ENCODE measurements at regions not wholly inside any gene's neighbourhood (a gene's known extent, or its start where the extent isn't known, plus 50 kb on each side); places are given as distances from the start of the nearest gene placed in this dataset.
"Not testable (repeated sequence)": the region's sequence is repeated elsewhere in the genome, so short reads cannot be mapped to it uniquely, and the experiment has no call there.

- DNase-seq (ENCODE audit: low read depth), result no peak
- TF ChIP-seq, protein P1, sequence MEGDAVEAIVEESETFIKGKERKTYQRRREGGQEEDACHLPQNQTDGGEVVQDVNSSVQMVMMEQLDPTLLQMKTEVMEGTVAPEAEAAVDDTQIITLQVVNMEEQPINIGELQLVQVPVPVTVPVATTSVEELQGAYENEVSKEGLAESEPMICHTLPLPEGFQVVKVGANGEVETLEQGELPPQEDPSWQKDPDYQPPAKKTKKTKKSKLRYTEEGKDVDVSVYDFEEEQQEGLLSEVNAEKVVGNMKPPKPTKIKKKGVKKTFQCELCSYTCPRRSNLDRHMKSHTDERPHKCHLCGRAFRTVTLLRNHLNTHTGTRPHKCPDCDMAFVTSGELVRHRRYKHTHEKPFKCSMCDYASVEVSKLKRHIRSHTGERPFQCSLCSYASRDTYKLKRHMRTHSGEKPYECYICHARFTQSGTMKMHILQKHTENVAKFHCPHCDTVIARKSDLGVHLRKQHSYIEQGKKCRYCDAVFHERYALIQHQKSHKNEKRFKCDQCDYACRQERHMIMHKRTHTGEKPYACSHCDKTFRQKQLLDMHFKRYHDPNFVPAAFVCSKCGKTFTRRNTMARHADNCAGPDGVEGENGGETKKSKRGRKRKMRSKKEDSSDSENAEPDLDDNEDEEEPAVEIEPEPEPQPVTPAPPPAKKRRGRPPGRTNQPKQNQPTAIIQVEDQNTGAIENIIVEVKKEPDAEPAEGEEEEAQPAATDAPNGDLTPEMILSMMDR (conservative IDR thresholded peaks at IDR 0.05; ENCODE audit: low read depth, low read length), result peak; percentile 58
- no peak overlapping the region for H3K4me3 ChIP-seq (ENCODE audit: low read length)
Observed at GRCh38 chr13:81017513-81018152, 676.7 kb upstream of the SPRY2 start.

GRCh38 chr13:81012031-81012430, 671.1 kb upstream of the SPRY2 start:
- H3K4me3 ChIP-seq (ENCODE audit: low read length), result no peak overlapping the region
- no peak for DNase-seq (ENCODE audit: low read depth)
- TF ChIP-seq, protein P1 (conservative IDR thresholded peaks at IDR 0.05; ENCODE audit: low read depth, low read length), result no peak

- DNase-seq (ENCODE audit: low read depth), result peak; percentile 92
- H3K4me3 ChIP-seq (ENCODE audit: low read length), result no peak overlapping the region
- TF ChIP-seq, protein P1 (conservative IDR thresholded peaks at IDR 0.05; ENCODE audit: low read depth, low read length), result no peak
Observed at GRCh38 chr13:81001828-81002385, 661.0 kb upstream of the SPRY2 start.

GRCh38 chr13:80998603-80999002, 657.7 kb upstream of the SPRY2 start:
- DNase-seq (ENCODE audit: low read depth); H3K4me3 ChIP-seq (ENCODE audit: low read length): not testable (repeated sequence)

DNA sequence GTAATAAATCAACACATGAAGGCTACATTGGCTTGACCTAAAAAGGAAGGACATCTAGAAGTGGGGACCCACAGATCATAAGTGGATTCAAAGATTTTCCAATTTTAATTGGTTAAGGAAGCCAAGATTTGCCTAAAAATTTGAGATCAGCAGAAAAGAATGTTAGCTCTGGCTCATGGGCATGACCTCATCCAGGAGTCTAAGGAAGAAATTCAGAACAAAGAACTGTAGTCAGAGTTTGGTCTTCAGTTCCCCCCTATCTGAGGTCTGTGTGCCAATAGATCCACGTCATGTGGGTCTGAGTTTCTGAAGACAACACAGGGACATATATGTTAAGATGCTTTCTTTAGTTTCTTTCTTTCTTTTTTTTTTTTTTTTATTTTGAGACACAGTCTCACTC, 648.8 kb upstream of the SPRY2 start:
- TF ChIP-seq, protein P1 (conservative IDR thresholded peaks at IDR 0.05; ENCODE audit: low read depth, low read length), result no peak
- DNase-seq (ENCODE audit: low read depth), result no peak
- H3K4me3 ChIP-seq (ENCODE audit: low read length), result no peak overlapping the region

DNA sequence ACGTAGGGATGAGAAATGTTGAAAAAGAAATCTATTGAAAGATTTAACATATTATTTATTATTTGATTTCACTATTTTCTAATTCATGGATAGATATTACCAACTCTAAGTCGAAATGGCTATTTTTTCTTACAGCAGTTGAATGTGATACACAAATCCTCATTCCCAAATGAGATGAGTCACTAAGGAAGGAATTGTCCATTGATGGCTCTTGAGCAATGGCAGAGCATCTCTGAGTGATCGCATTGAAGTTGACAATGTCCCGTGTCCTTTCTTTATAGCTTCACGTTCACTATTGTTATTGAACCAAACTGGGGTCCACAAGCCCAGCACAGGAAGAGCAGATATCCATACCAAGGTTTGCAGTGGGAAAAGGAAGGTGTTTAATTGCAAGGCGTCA, 648.3 kb upstream of the SPRY2 start:
- TF ChIP-seq, protein P1 (conservative IDR thresholded peaks at IDR 0.05; ENCODE audit: low read depth, low read length), result no peak
- H3K4me3 ChIP-seq (ENCODE audit: low read length), result no peak overlapping the region
- no peak for DNase-seq (ENCODE audit: low read depth)

GRCh38 chr13:80988391-80989151, 647.6 kb upstream of the SPRY2 start:
- no peak for DNase-seq (ENCODE audit: low read depth)
- TF ChIP-seq, protein P1 (conservative IDR thresholded peaks at IDR 0.05; ENCODE audit: low read depth, low read length), result no peak
- no peak overlapping the region for H3K4me3 ChIP-seq (ENCODE audit: low read length)
